ENCODE measurements at regions not wholly inside any gene's neighbourhood (a gene's known extent, or its start where the extent isn't known, plus 50 kb on each side); places are given as distances from the start of the nearest gene placed in this dataset.

GRCh38 chr11:88448131-88448670 is 110.7 kb upstream of the CTSC start:
- Mint-ChIP-seq H3K27ac (no peak overlapping the region), H3K36me3 (no peaks in the 10 kb centered on the region), H3K4me3 (no peak overlapping the region), H3K27me3 (ENCODE audit: low read depth in 3 of 3) (peaks cover 0 to 1% (median 0%) of the 10 kb centered on the region in 3 donors), H3K9me3 (peaks cover 0 to 9% (median 3%) of the 10 kb centered on the region in 7 donors), H3K4me1 (peaks cover 8% of the 10 kb centered on the region)
- Histone ChIP-seq H3K79me2 (ENCODE audit: insufficient read depth, low read length) (no peaks in the 10 kb centered on the region), H3K9me3 (replicated peaks in 1 of 2; ENCODE audit: control insufficient read depth in 1 of 2, insufficient read depth in 1 of 2, low read length in 2 of 2) (no peaks in the 10 kb centered on the region), H2AFZ (ENCODE audit: insufficient read depth, low read depth, low read length, poor library complexity, severe bottlenecking) (peak overlapping the region; percentile 18), H3K4me3 (replicated peaks in 1 of 3; ENCODE audit: low read depth in 2 of 3, low read length in 3 of 3) (no peak overlapping the region), H3K27ac (ENCODE audit: low read depth in 1 of 2, low read length in 2 of 2) (no peak overlapping the region), H4K20me1 (ENCODE audit: insufficient read depth, low read length) (no peaks in the 10 kb centered on the region), H3K4me2 (replicated peaks; ENCODE audit: extremely low read depth, low read length, poor library complexity, severe bottlenecking) (no peak overlapping the region), H3K36me3 (replicated peaks in 1 of 2; ENCODE audit: control insufficient read depth in 1 of 2, insufficient read depth in 2 of 2, low read length in 2 of 2) (no peaks in the 10 kb centered on the region), H3K27me3 (ENCODE audit: control insufficient read depth in 2 of 2, insufficient read depth in 2 of 2, low read length in 2 of 2) (no peaks in the 10 kb centered on the region), H3K4me1 (ENCODE audit: control insufficient read depth in 1 of 2, insufficient read depth in 2 of 2, low read length in 2 of 2) (no peaks in the 10 kb centered on the region), H3K9ac (ENCODE audit: insufficient read depth, low read length, poor library complexity, severe bottlenecking) (no peak overlapping the region)
- 66% methylated on average over 6 of the region's 9 CpGs for WGBS (ENCODE audit: insufficient coverage)
- TF ChIP-seq CTCF (IDR thresholded peaks at IDR 0.05), result no peak
- intact Hi-C loops (cut with micrococcal nuclease), result no loop called here
- DNase-seq, result no peak

- Histone ChIP-seq H3K27me3 (ENCODE audit: control insufficient read depth in 2 of 2, insufficient read depth in 2 of 2, low read length in 2 of 2) (no peaks in the 10 kb centered on the region), H4K20me1 (ENCODE audit: insufficient read depth, low read length) (no peaks in the 10 kb centered on the region), H3K9ac (ENCODE audit: insufficient read depth, low read length, poor library complexity, severe bottlenecking) (no peak overlapping the region), H3K4me2 (replicated peaks; ENCODE audit: extremely low read depth, low read length, poor library complexity, severe bottlenecking) (no peak overlapping the region), H3K36me3 (replicated peaks in 1 of 2; ENCODE audit: control insufficient read depth in 1 of 2, insufficient read depth in 2 of 2, low read length in 2 of 2) (no peaks in the 10 kb centered on the region), H2AFZ (ENCODE audit: insufficient read depth, low read depth, low read length, poor library complexity, severe bottlenecking) (no peak overlapping the region), H3K27ac (ENCODE audit: low read depth in 1 of 2, low read length in 2 of 2) (no peak overlapping the region), H3K4me3 (replicated peaks in 1 of 3; ENCODE audit: low read depth in 2 of 3, low read length in 3 of 3) (no peak overlapping the region), H3K9me3 (replicated peaks in 1 of 2; ENCODE audit: control insufficient read depth in 1 of 2, insufficient read depth in 1 of 2, low read length in 2 of 2) (no peaks in the 10 kb centered on the region), H3K4me1 (ENCODE audit: control insufficient read depth in 1 of 2, insufficient read depth in 2 of 2, low read length in 2 of 2) (no peaks in the 10 kb centered on the region), H3K79me2 (ENCODE audit: insufficient read depth, low read length) (no peaks in the 10 kb centered on the region)
- WGBS (ENCODE audit: insufficient coverage), result 0% methylated on average over 1 of the region's 1 CpG
- Mint-ChIP-seq H3K4me3 (no peak overlapping the region), H3K4me1 (peaks cover 8% of the 10 kb centered on the region), H3K27me3 (ENCODE audit: low read depth in 3 of 3) (peaks cover 0 to 1% (median 0%) of the 10 kb centered on the region in 3 donors), H3K27ac (no peak overlapping the region), H3K9me3 (peaks cover 0 to 9% (median 3%) of the 10 kb centered on the region in 7 donors), H3K36me3 (no peaks in the 10 kb centered on the region)
- intact Hi-C loops (cut with micrococcal nuclease), result no loop called here
- peak in 1 of 3 donors; percentile 24 for DNase-seq
- TF ChIP-seq CTCF (IDR thresholded peaks at IDR 0.05), result no peak
These were observed 109.7 kb upstream of the CTSC start for GRCh38 chr11:88447281-88447680.
